GM12878 (cell line): ENCODE measurements at regions not wholly inside any gene's neighbourhood (a gene's known extent, or its start where the extent isn't known, plus 50 kb on each side); places are given as distances from the start of the nearest gene placed in this dataset.

Experiments
- ATAC-seq: fragments of 200-7000 bp; cut with Tn5 transposase; 3 replicates; pipeline ENCODE4 v1.9.1; 2020; ENCODE audit warnings: mild to moderate bottlenecking, moderate library complexity
- BruUV-seq: library from RNA; stranded (reverse); fragments of 400-500 nt; replicated peaks from 2 replicates; lab custom pipeline; 2021; lab: Mats Ljungman, UMichigan
- CTCF ChIA-PET: fragments of 300-600 bp; sonication (Branson Sonifier 250); formaldehyde crosslinking; extraction: SDS; loops from one replicate; lab custom pipeline; 2021; ENCODE audit warnings: inconsistent platforms; lab: Yijun Ruan, JAX
- POLR2A ChIA-PET: fragments of 350-600 bp; formaldehyde crosslinking; extraction: SDS; loops from one replicate; lab custom pipeline; 2021; ENCODE audit warnings: inconsistent platforms; lab: Charles Lee
- RAD21 ChIA-PET: fragments of 300-600 bp; sonication (Branson Sonifier 250); formaldehyde crosslinking; loops from one replicate; lab custom pipeline; 2023; ENCODE audit warnings: antibody characterized with exemption; ENCODE audit not compliant: unreplicated experiment; lab: Charles Lee
- SMC1A ChIA-PET: fragments of 300-600 bp; sonication (Branson Sonifier 250); formaldehyde crosslinking; loops from one replicate; lab custom pipeline; 2023; ENCODE audit not compliant: unreplicated experiment, uncharacterized antibody; lab: Charles Lee
- DNase-seq: peaks from one replicate; pipeline ENCODE4 v3.0.0-alpha.2; 2011; ENCODE audit warnings: low read depth, low spot score
- FAIRE-seq: peaks from 3 replicates; lab custom pipeline; 2011; peaks lifted over from hg19 to GRCh38; lab: Jason Lieb, UNC
- H2AFZ ChIP-seq: 2 replicates; pipeline ENCODE4 v1.6.0; 2011; ENCODE audit warnings: low read depth, low read length, control low read depth; ENCODE audit not compliant: control insufficient read depth
- H3K27ac ChIP-seq: 2 replicates; pipeline ENCODE4 v1.5.1; 2011; ENCODE audit warnings: control low read depth; ENCODE audit not compliant: control insufficient read depth, insufficient read depth
- H3K27me3 ChIP-seq, 2 experiments: replicated peaks in 1 of 2; 2 replicates each; pipeline versions ENCODE4 v1.6.0 to v1.6.1; 2011; ENCODE audit warnings: low read length in 1 of 2; ENCODE audit not compliant: control insufficient read depth in 2 of 2, insufficient read depth in 2 of 2
- H3K36me3 ChIP-seq, 2 experiments: 2 replicates each; pipeline ENCODE4 v1.5.1; 2011; ENCODE audit warnings: low read length in 1 of 2; ENCODE audit not compliant: control insufficient read depth in 2 of 2, insufficient read depth in 2 of 2
- H3K4me1 ChIP-seq: 2 replicates; pipeline ENCODE4 v1.6.1; 2011; ENCODE audit warnings: mild to moderate bottlenecking, low read length, moderate library complexity, mixed read lengths; ENCODE audit not compliant: control insufficient read depth, insufficient read depth
- H3K4me2 ChIP-seq: 2 replicates; pipeline ENCODE4 v1.6.0; 2011; ENCODE audit warnings: control low read depth; ENCODE audit not compliant: control insufficient read depth, insufficient read depth
- H3K4me3 ChIP-seq: fragments of 200-600 bp; sonication (generic); 2 replicates; pipeline ENCODE4 v1.5.1; 2016
- H3K79me2 ChIP-seq: 2 replicates; pipeline ENCODE4 v1.6.0; 2011; ENCODE audit warnings: low read length; ENCODE audit not compliant: control insufficient read depth, insufficient read depth
- H3K9ac ChIP-seq: 2 replicates; pipeline ENCODE4 v1.8.0; 2011; ENCODE audit warnings: low read length, control low read depth, mixed read lengths; ENCODE audit not compliant: control insufficient read depth, insufficient read depth
- H3K9me3 ChIP-seq: replicated peaks from 3 replicates; pipeline ENCODE4 v1.5.1; 2011; ENCODE audit warnings: mild to moderate bottlenecking, low read length; ENCODE audit not compliant: control insufficient read depth, insufficient read depth
- H4K20me1 ChIP-seq: 2 replicates; pipeline ENCODE4 v1.6.0; 2011; ENCODE audit not compliant: control insufficient read depth, insufficient read depth
- ASH2L ChIP-seq: fragments of 300-600, 200-600 bp; sonication (generic); IDR thresholded peaks from 2 replicates; pipeline ENCODE4 v1.6.1; 2017; ENCODE audit warnings: low read depth, mild to moderate bottlenecking, borderline replicate concordance
- CEBPB ChIP-seq, 2 experiments: fragments of 150-350 bp in 1 of 2; IDR thresholded peaks; 2 replicates each; pipeline ENCODE4 v1.6.1; 2012 to 2014; ENCODE audit warnings: low read depth in 2 of 2, low read length in 2 of 2, borderline replicate concordance in 1 of 2, inconsistent platforms in 1 of 2
- CHD2 ChIP-seq: IDR thresholded peaks from 2 replicates; pipeline ENCODE4 v1.6.1; 2011; ENCODE audit warnings: low read depth, low read length, improper control_type of control experiment, borderline replicate concordance
- JUND ChIP-seq: IDR thresholded peaks from 2 replicates; pipeline ENCODE4 v1.6.1; 2012; ENCODE audit warnings: low read depth, mild to moderate bottlenecking, low read length, improper control_type of control experiment, moderate library complexity
- MYC ChIP-seq: IDR thresholded peaks from 2 replicates; pipeline ENCODE4 v1.6.1; 2011; ENCODE audit warnings: mild to moderate bottlenecking, low read length, moderate library complexity, inconsistent platforms; ENCODE audit not compliant: insufficient read depth, insufficient replicate concordance, insufficient read length, severe bottlenecking
- NBN ChIP-seq: fragments of 450-650 bp; IDR thresholded peaks from 2 replicates; pipeline ENCODE4 v1.6.1; 2016
- SRF ChIP-seq, 2 experiments: IDR thresholded peaks; 2 replicates each; pipeline ENCODE4 v1.6.1; 2011; ENCODE audit warnings: low read depth in 2 of 2, low read length in 2 of 2, mild to moderate bottlenecking in 1 of 2, moderate library complexity in 1 of 2
- TBL1XR1 ChIP-seq: IDR thresholded peaks from 2 replicates; pipeline ENCODE4 v1.6.1; 2012; ENCODE audit warnings: low read depth, low read length, improper control_type of control experiment
- WGBS: methylation state at CpG from one replicate; pipeline ENCODE4 v1.1.6; 2016; ENCODE audit warnings: low lambda C conversion rate; ENCODE audit not compliant: insufficient replicate concordance, insufficient coverage; ENCODE audit errors: missing lambda C conversion rate; 5-methylcytosine and 5-hydroxymethylcytosine counted together
- in situ Hi-C: fragments of 300-500 bp; cut with MboI; formaldehyde crosslinking; loops from 9 replicates; pipeline ENCODE4 v1.14.3; 2018; ENCODE audit warnings: mixed read lengths
- intact Hi-C: fragments of 100-400 bp; cut with micrococcal nuclease; formaldehyde crosslinking; loops from one replicate; pipeline ENCODE4 v1.14.2; 2022; ENCODE audit not compliant: unreplicated experiment
- TF ChIP-seq, protein P1 (sequence below): fragments of 450-650 bp; IDR thresholded peaks from 2 replicates; pipeline ENCODE4 v1.6.1; 2017; ENCODE audit warnings: antibody characterized with exemption, mild to moderate bottlenecking, moderate library complexity
- TF ChIP-seq, protein P2 (sequence below): fragments of 150-350 bp; IDR thresholded peaks from 2 replicates; pipeline ENCODE4 v1.6.1; 2014; ENCODE audit warnings: mild to moderate bottlenecking, low read depth, low read length
- TF ChIP-seq, protein P3 (sequence below): fragments of 450-650 bp; IDR thresholded peaks from 2 replicates; pipeline ENCODE4 v1.6.1; 2017; ENCODE audit warnings: low read depth, mild to moderate bottlenecking, moderate library complexity

DNA sequence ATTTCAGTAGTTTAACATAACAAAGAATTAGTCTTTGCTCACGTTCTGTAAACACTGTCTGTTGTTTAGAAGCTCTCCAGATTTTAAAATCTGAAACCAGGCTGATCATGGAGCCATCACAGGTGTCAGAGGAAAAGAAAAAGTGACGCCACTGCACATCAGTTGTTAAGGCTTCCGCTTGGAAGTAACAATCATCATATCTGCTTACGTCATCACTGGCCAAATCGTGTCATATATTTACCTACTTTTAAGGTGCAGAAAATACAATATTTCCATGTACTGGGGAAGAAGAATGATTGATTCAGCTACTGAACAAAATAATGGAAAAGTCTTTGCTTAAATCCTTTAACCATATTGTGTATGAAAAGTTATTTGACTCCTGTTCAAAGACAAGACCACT is 382.6 kb upstream of the MC4R start:
- Histone ChIP-seq H2AFZ (no peak overlapping the region), H3K4me2 (no peak overlapping the region), H4K20me1 (no peaks in the 10 kb centered on the region), H3K4me1 (no peaks in the 10 kb centered on the region), H3K27me3 (no peaks in the 10 kb centered on the region), H3K9ac (no peak overlapping the region), H3K9me3 (no peaks in the 10 kb centered on the region), H3K79me2 (no peaks in the 10 kb centered on the region), H3K27ac (no peak overlapping the region), H3K4me3 (no peak overlapping the region), H3K36me3 (no peaks in the 10 kb centered on the region)
- ChIA-PET SMC1A (interaction anchor here (2.2 kb wide), 1 partner anchor 13 kb away, joined by 5 read pairs; no protein-coding TSS in a partner anchor), RAD21 (no interaction called here), POLR2A (no interaction called here), CTCF (no interaction called here)
- 24% methylated on average over 5 of the region's 5 CpGs for WGBS
- no TSS peak for BruUV-seq
- in situ Hi-C loops: no loop called here
- intact Hi-C loops: no loop called here
- ATAC-seq (no peak), DNase-seq (no peak), FAIRE-seq (no peak)
- TF ChIP-seq TBL1XR1: no peak
- no peak for TF ChIP-seq SRF (IDR thresholded peaks at IDR 0.05; ENCODE audit: low read depth in 2 of 2, low read length in 2 of 2)
- TF ChIP-seq, protein P1, sequence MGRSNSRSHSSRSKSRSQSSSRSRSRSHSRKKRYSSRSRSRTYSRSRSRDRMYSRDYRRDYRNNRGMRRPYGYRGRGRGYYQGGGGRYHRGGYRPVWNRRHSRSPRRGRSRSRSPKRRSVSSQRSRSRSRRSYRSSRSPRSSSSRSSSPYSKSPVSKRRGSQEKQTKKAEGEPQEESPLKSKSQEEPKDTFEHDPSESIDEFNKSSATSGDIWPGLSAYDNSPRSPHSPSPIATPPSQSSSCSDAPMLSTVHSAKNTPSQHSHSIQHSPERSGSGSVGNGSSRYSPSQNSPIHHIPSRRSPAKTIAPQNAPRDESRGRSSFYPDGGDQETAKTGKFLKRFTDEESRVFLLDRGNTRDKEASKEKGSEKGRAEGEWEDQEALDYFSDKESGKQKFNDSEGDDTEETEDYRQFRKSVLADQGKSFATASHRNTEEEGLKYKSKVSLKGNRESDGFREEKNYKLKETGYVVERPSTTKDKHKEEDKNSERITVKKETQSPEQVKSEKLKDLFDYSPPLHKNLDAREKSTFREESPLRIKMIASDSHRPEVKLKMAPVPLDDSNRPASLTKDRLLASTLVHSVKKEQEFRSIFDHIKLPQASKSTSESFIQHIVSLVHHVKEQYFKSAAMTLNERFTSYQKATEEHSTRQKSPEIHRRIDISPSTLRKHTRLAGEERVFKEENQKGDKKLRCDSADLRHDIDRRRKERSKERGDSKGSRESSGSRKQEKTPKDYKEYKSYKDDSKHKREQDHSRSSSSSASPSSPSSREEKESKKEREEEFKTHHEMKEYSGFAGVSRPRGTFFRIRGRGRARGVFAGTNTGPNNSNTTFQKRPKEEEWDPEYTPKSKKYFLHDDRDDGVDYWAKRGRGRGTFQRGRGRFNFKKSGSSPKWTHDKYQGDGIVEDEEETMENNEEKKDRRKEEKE: no peak
- no peak for TF ChIP-seq MYC

DNA sequence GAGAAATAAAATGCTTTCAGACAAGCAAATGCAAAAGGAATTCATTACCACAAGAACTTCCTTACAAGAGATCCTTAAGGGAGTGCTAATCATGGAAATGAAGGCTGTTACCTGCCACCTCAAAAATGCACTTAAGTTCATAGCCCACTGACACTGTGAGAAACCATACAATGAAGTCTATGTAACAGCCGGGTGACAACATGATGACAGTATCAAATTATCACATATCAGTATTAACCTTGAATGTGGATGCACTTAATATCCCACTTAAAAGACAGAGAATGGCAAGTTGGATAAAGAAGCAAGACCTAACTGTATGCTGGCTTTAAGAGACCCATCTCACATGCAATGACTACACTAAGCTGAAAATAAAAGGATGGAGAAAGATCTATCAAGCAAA is 403.4 kb upstream of the MC4R start:
- WGBS: 52% methylated on average over 1 of the region's 1 CpG
- no peaks in the 10 kb centered on the region for H3K36me3 ChIP-seq
- no peak overlapping the region for H3K27ac ChIP-seq
- in situ Hi-C loops (no loop called here), intact Hi-C loops (no loop called here)
- no peak overlapping the region for H3K4me3 ChIP-seq
- CTCF ChIA-PET: no interaction called here
- no peaks in the 10 kb centered on the region for H3K4me1 ChIP-seq
- ATAC-seq: no peak
- SMC1A ChIA-PET: no interaction called here
- BruUV-seq: no TSS peak
- DNase-seq: no peak
- RAD21 ChIA-PET: no interaction called here
- no peak overlapping the region for H3K4me2 ChIP-seq
- H4K20me1 ChIP-seq: no peaks in the 10 kb centered on the region
- no peaks in the 10 kb centered on the region for H3K79me2 ChIP-seq
- H3K9me3 ChIP-seq: no peaks in the 10 kb centered on the region
- POLR2A ChIA-PET: no interaction called here
- H3K9ac ChIP-seq: no peak overlapping the region
- no peaks in the 10 kb centered on the region for H3K27me3 ChIP-seq
- FAIRE-seq: no peak
- no peak overlapping the region for H2AFZ ChIP-seq
- TF ChIP-seq CEBPB (IDR thresholded peaks at IDR 0.05; ENCODE audit: borderline replicate concordance in 1 of 2, low read depth in 2 of 2, low read length in 2 of 2) (no peak), ASH2L (no peak), NBN (no peak), CHD2 (no peak), JUND (no peak)
- TF ChIP-seq, protein P2, sequence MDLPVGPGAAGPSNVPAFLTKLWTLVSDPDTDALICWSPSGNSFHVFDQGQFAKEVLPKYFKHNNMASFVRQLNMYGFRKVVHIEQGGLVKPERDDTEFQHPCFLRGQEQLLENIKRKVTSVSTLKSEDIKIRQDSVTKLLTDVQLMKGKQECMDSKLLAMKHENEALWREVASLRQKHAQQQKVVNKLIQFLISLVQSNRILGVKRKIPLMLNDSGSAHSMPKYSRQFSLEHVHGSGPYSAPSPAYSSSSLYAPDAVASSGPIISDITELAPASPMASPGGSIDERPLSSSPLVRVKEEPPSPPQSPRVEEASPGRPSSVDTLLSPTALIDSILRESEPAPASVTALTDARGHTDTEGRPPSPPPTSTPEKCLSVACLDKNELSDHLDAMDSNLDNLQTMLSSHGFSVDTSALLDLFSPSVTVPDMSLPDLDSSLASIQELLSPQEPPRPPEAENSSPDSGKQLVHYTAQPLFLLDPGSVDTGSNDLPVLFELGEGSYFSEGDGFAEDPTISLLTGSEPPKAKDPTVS: no peak
- TF ChIP-seq, protein P3, sequence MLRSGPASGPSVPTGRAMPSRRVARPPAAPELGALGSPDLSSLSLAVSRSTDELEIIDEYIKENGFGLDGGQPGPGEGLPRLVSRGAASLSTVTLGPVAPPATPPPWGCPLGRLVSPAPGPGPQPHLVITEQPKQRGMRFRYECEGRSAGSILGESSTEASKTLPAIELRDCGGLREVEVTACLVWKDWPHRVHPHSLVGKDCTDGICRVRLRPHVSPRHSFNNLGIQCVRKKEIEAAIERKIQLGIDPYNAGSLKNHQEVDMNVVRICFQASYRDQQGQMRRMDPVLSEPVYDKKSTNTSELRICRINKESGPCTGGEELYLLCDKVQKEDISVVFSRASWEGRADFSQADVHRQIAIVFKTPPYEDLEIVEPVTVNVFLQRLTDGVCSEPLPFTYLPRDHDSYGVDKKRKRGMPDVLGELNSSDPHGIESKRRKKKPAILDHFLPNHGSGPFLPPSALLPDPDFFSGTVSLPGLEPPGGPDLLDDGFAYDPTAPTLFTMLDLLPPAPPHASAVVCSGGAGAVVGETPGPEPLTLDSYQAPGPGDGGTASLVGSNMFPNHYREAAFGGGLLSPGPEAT: no peak
